Keratinocyte (primary cell): ENCODE measurements at regions not wholly inside any gene's neighbourhood (a gene's known extent, or its start where the extent isn't known, plus 50 kb on each side); places are given as distances from the start of the nearest gene placed in this dataset.

ENCODE experiments used
- DNase-seq: peaks from one replicate; pipeline ENCODE4 v3.0.0-alpha.2; 2011; ENCODE audit warnings: low read depth, missing footprints, low spot score
- FAIRE-seq: peaks from 2 replicates; lab custom pipeline; 2011; peaks lifted over from hg19 to GRCh38; lab: Jason Lieb, UNC
- H2AFZ ChIP-seq: 2 replicates; pipeline ENCODE4 v1.6.0; 2012; ENCODE audit warnings: low read length, control low read depth, inconsistent platforms; ENCODE audit not compliant: control insufficient read depth
- H3K27ac ChIP-seq: 2 replicates; pipeline ENCODE4 v1.5.1; 2011; ENCODE audit warnings: low read length; ENCODE audit not compliant: control insufficient read depth, insufficient read depth
- H3K27me3 ChIP-seq: 3 replicates; pipeline ENCODE4 v1.6.0; 2011; ENCODE audit warnings: low read length; ENCODE audit not compliant: control insufficient read depth, insufficient read depth; ENCODE audit errors: extremely low read depth
- H3K36me3 ChIP-seq, 2 experiments: 2 replicates in 1 of 2; 3 replicates in 1 of 2; pipeline ENCODE4 v1.5.1; 2011; ENCODE audit warnings: low read length in 2 of 2, mild to moderate bottlenecking in 1 of 2; ENCODE audit not compliant: control insufficient read depth in 2 of 2, insufficient read depth in 2 of 2; ENCODE audit errors: extremely low read depth in 1 of 2
- H3K4me1 ChIP-seq: 3 replicates; pipeline ENCODE4 v1.5.1; 2011; ENCODE audit warnings: low read length; ENCODE audit not compliant: control insufficient read depth, insufficient read depth; ENCODE audit errors: extremely low read depth
- H3K4me2 ChIP-seq: 3 replicates; pipeline ENCODE4 v1.6.0; 2011; ENCODE audit warnings: low read depth, low read length; ENCODE audit not compliant: control insufficient read depth, insufficient read depth; ENCODE audit errors: extremely low read depth
- H3K4me3 ChIP-seq, 3 experiments: fragments of 200-600 bp in 1 of 3; sonication (generic) in 1 of 3; 2 replicates in 2 of 3; 3 replicates in 1 of 3; pipeline ENCODE4 v1.5.1; 2011 to 2016; ENCODE audit warnings: low read length in 3 of 3, mild to moderate bottlenecking in 3 of 3, control low read depth in 2 of 3, inconsistent platforms in 1 of 3, low read depth in 1 of 3, mixed read lengths in 1 of 3, mixed run types in 1 of 3, moderate library complexity in 1 of 3; ENCODE audit not compliant: control insufficient read depth in 2 of 3, insufficient read depth in 2 of 3; ENCODE audit errors: extremely low read depth in 1 of 3
- H3K79me2 ChIP-seq: 2 replicates; pipeline ENCODE4 v1.6.0; 2012; ENCODE audit warnings: low read length; ENCODE audit not compliant: control insufficient read depth, insufficient read depth
- H3K9ac ChIP-seq: 3 replicates; pipeline ENCODE4 v1.6.0; 2011; ENCODE audit warnings: low read length; ENCODE audit not compliant: control insufficient read depth, insufficient read depth; ENCODE audit errors: extremely low read depth
- H3K9me1 ChIP-seq: 3 replicates; pipeline ENCODE4 v1.6.0; 2011; ENCODE audit warnings: low read length; ENCODE audit not compliant: control insufficient read depth, insufficient read depth; ENCODE audit errors: extremely low read depth
- H3K9me3 ChIP-seq: 2 replicates; pipeline ENCODE4 v1.5.1; 2012; ENCODE audit warnings: low read depth, low read length; ENCODE audit not compliant: control insufficient read depth
- H4K20me1 ChIP-seq: 3 replicates; pipeline ENCODE4 v1.6.0; 2011; ENCODE audit warnings: low read length; ENCODE audit not compliant: control insufficient read depth, insufficient read depth; ENCODE audit errors: extremely low read depth
- CTCF ChIP-seq, 3 experiments: IDR thresholded peaks in 1 of 3; conservative IDR thresholded peaks in 1 of 3; optimal IDR thresholded peaks in 1 of 3; 2 replicates in 2 of 3; 3 replicates in 1 of 3; pipeline versions ENCODE3 to v1.5.1; 2011; ENCODE audit warnings: low read length in 3 of 3, mild to moderate bottlenecking in 3 of 3, moderate library complexity in 2 of 3, control low read depth in 1 of 3, inconsistent platforms in 1 of 3; ENCODE audit not compliant: insufficient read depth in 2 of 3; ENCODE audit errors: extremely low read depth in 1 of 3
- EZH2 ChIP-seq: IDR thresholded peaks from one replicate; pipeline ENCODE4 v1.6.1; 2012; ENCODE audit warnings: inconsistent platforms, mild to moderate bottlenecking, low read length, moderate library complexity
- dilution Hi-C: fragments of 300-500 bp; cut with MboI; formaldehyde crosslinking; loops from one replicate; pipeline ENCODE4 v1.7.0; 2020; ENCODE audit warnings: low sequenced_read_pairs; ENCODE audit not compliant: extremely low pct_ligation_motif_present

- H2AFZ ChIP-seq = no peak overlapping the region
- H3K4me2 ChIP-seq = no peak overlapping the region
- no peaks in the 10 kb centered on the region for H4K20me1 ChIP-seq
- H3K4me3 ChIP-seq = no peak overlapping the region
- no peak overlapping the region for H3K9ac ChIP-seq
- TF ChIP-seq EZH2 = no peak
- TF ChIP-seq CTCF (optimal IDR thresholded peaks at IDR 0.05 in 1 of 3, IDR thresholded peaks at IDR 0.05 in 1 of 3, conservative IDR thresholded peaks at IDR 0.05 in 1 of 3; ENCODE audit: extremely low read depth in 1 of 3, insufficient read depth in 2 of 3, low read length in 3 of 3) = no peak
- dilution Hi-C loops = no loop called here
- FAIRE-seq = no peak
- H3K4me1 ChIP-seq = no peaks in the 10 kb centered on the region
- H3K36me3 ChIP-seq = no peaks in the 10 kb centered on the region
- H3K79me2 ChIP-seq = no peaks in the 10 kb centered on the region
- no peaks in the 10 kb centered on the region for H3K27me3 ChIP-seq
- no peak overlapping the region for H3K27ac ChIP-seq
- H3K9me1 ChIP-seq = no peaks in the 10 kb centered on the region
- no peak for DNase-seq
- no peaks in the 10 kb centered on the region for H3K9me3 ChIP-seq
Measured at GRCh38 chr13:82615043-82615442, 1267.2 kb downstream of the SLITRK1 start.

DNA sequence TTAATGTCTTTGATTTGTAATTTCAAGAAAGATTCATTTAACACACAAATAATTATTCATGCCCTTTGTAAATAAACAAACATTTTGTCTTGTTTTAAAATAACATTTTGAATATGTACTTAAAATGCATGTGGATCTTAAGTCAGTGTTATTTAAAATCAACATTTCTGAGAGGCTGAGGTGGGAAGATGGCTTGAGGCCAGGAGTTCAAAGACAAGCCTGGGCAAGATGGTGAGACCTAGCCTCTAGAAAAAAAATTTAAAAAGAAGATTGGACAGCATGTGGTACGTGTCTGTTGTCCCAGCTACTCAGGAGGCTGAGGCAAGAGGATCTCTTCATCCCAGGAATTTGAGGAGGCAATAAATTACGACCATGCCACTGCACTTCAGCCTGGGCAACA is 1268.2 kb downstream of the SLITRK1 start:
- no peak for TF ChIP-seq EZH2
- TF ChIP-seq CTCF (optimal IDR thresholded peaks at IDR 0.05 in 1 of 3, IDR thresholded peaks at IDR 0.05 in 1 of 3, conservative IDR thresholded peaks at IDR 0.05 in 1 of 3; ENCODE audit: extremely low read depth in 1 of 3, insufficient read depth in 2 of 3, low read length in 3 of 3) = no peak
- no peaks in the 10 kb centered on the region for H3K79me2 ChIP-seq
- H4K20me1 ChIP-seq = no peaks in the 10 kb centered on the region
- H3K27me3 ChIP-seq = no peaks in the 10 kb centered on the region
- H3K9me3 ChIP-seq = no peaks in the 10 kb centered on the region
- no peak overlapping the region for H3K9ac ChIP-seq
- no peaks in the 10 kb centered on the region for H3K4me1 ChIP-seq
- H3K4me3 ChIP-seq = no peak overlapping the region
- H3K4me2 ChIP-seq = no peak overlapping the region
- no peak for DNase-seq
- no peak overlapping the region for H3K27ac ChIP-seq
- no peaks in the 10 kb centered on the region for H3K9me1 ChIP-seq
- no peak overlapping the region for H2AFZ ChIP-seq
- no peaks in the 10 kb centered on the region for H3K36me3 ChIP-seq
- dilution Hi-C loops = no loop called here
- FAIRE-seq = no peak
